ENCODE measurements at regions not wholly inside any gene's neighbourhood (a gene's known extent, or its start where the extent isn't known, plus 50 kb on each side); places are given as distances from the start of the nearest gene placed in this dataset.
A peak's percentile ranks its signal among the peaks of the same experiment; 100 is the strongest.

GRCh38 chr1:181173761-181174447 lies 85.4 kb downstream of the IER5 start:
- Histone ChIP-seq H3K27ac (ENCODE audit: low read depth, low read length) (no peak overlapping the region), H3K4me3 (ENCODE audit: low read depth, low read length) (no peak overlapping the region), H3K36me3 (ENCODE audit: control insufficient read depth, insufficient read depth, low read length) (no peaks in the 10 kb centered on the region), H3K9ac (ENCODE audit: low read depth, low read length) (no peak overlapping the region), H3K9me3 (ENCODE audit: control insufficient read depth, insufficient read depth, low read length) (no peaks in the 10 kb centered on the region), H3K27me3 (ENCODE audit: control insufficient read depth, insufficient read depth, low read length) (no peaks in the 10 kb centered on the region), H3K4me1 (ENCODE audit: control insufficient read depth, insufficient read depth, low read length) (no peaks in the 10 kb centered on the region)

GRCh38 chr1:181174861-181175260 lies 86.4 kb downstream of the IER5 start:
- H3K27me3 ChIP-seq (ENCODE audit: control insufficient read depth, insufficient read depth, low read length) = no peaks in the 10 kb centered on the region
- H3K36me3 ChIP-seq (ENCODE audit: control insufficient read depth, insufficient read depth, low read length) = no peaks in the 10 kb centered on the region
- no peak overlapping the region for H3K9ac ChIP-seq (ENCODE audit: low read depth, low read length)
- no peaks in the 10 kb centered on the region for H3K9me3 ChIP-seq (ENCODE audit: control insufficient read depth, insufficient read depth, low read length)
- no peak overlapping the region for H3K4me3 ChIP-seq (ENCODE audit: low read depth, low read length)
- peaks cover 6% of the 10 kb centered on the region for H3K4me1 ChIP-seq (ENCODE audit: control insufficient read depth, insufficient read depth, low read length)
- H3K27ac ChIP-seq (ENCODE audit: low read depth, low read length) = no peak overlapping the region

- H3K4me1 ChIP-seq (ENCODE audit: control insufficient read depth, insufficient read depth, low read length) = peaks cover 12% of the 10 kb centered on the region
- H3K27ac ChIP-seq (ENCODE audit: low read depth, low read length) = no peak overlapping the region
- no peaks in the 10 kb centered on the region for H3K9me3 ChIP-seq (ENCODE audit: control insufficient read depth, insufficient read depth, low read length)
- no peak overlapping the region for H3K4me3 ChIP-seq (ENCODE audit: low read depth, low read length)
- H3K9ac ChIP-seq (ENCODE audit: low read depth, low read length) = no peak overlapping the region
- H3K27me3 ChIP-seq (ENCODE audit: control insufficient read depth, insufficient read depth, low read length) = no peaks in the 10 kb centered on the region
- no peaks in the 10 kb centered on the region for H3K36me3 ChIP-seq (ENCODE audit: control insufficient read depth, insufficient read depth, low read length)
Measured at GRCh38 chr1:181175356-181175910, 86.9 kb downstream of the IER5 start.

- Histone ChIP-seq H3K4me3 (ENCODE audit: low read depth, low read length) (no peak overlapping the region), H3K27ac (ENCODE audit: low read depth, low read length) (no peak overlapping the region), H3K36me3 (ENCODE audit: control insufficient read depth, insufficient read depth, low read length) (no peaks in the 10 kb centered on the region), H3K9ac (ENCODE audit: low read depth, low read length) (no peak overlapping the region), H3K4me1 (ENCODE audit: control insufficient read depth, insufficient read depth, low read length) (peaks cover 17% of the 10 kb centered on the region), H3K9me3 (ENCODE audit: control insufficient read depth, insufficient read depth, low read length) (no peaks in the 10 kb centered on the region), H3K27me3 (ENCODE audit: control insufficient read depth, insufficient read depth, low read length) (no peaks in the 10 kb centered on the region)
Measured at GRCh38 chr1:181175955-181176354, 87.5 kb downstream of the IER5 start.

GRCh38 chr1:181178241-181178879 lies 89.9 kb downstream of the IER5 start:
- no peaks in the 10 kb centered on the region; the same call in 1 of the 2 replicates for H3K27me3 ChIP-seq (ENCODE audit: control insufficient read depth, insufficient read depth, low read length)
- no peaks in the 10 kb centered on the region for H3K9me3 ChIP-seq (ENCODE audit: control insufficient read depth, insufficient read depth, low read length)
- no peak overlapping the region for H3K9ac ChIP-seq (ENCODE audit: low read depth, low read length)
- peaks cover 30% of the 10 kb centered on the region for H3K4me1 ChIP-seq (ENCODE audit: control insufficient read depth, insufficient read depth, low read length)
- no peak overlapping the region for H3K27ac ChIP-seq (ENCODE audit: low read depth, low read length)
- H3K4me3 ChIP-seq (ENCODE audit: low read depth, low read length) = no peak overlapping the region
- H3K36me3 ChIP-seq (ENCODE audit: control insufficient read depth, insufficient read depth, low read length) = no peaks in the 10 kb centered on the region

GRCh38 chr1:181179279-181179986 lies 90.9 kb downstream of the IER5 start:
- H3K9ac ChIP-seq (ENCODE audit: low read depth, low read length) = peak overlapping the region; percentile 32; the same call in 1 of the 2 replicates

GRCh38 chr1:181179987-181180365 lies 91.5 kb downstream of the IER5 start:
- H3K4me3 ChIP-seq (ENCODE audit: low read depth, low read length) = peak overlapping the region; percentile 22
- no peaks in the 10 kb centered on the region for H3K36me3 ChIP-seq (ENCODE audit: control insufficient read depth, insufficient read depth, low read length)
- H3K9me3 ChIP-seq (ENCODE audit: control insufficient read depth, insufficient read depth, low read length) = no peaks in the 10 kb centered on the region
- peaks cover 30% of the 10 kb centered on the region for H3K4me1 ChIP-seq (ENCODE audit: control insufficient read depth, insufficient read depth, low read length)
- H3K27ac ChIP-seq (ENCODE audit: low read depth, low read length) = peak overlapping the region; percentile 80
- no peaks in the 10 kb centered on the region; the same call in 1 of the 2 replicates for H3K27me3 ChIP-seq (ENCODE audit: control insufficient read depth, insufficient read depth, low read length)
- peak overlapping the region; percentile 32; the same call in 1 of the 2 replicates for H3K9ac ChIP-seq (ENCODE audit: low read depth, low read length)

More at GRCh38 chr1:181179279-181179986, 90.9 kb downstream of the IER5 start:
- Histone ChIP-seq H3K27me3 (ENCODE audit: control insufficient read depth, insufficient read depth, low read length) (no peaks in the 10 kb centered on the region; the same call in 1 of the 2 replicates), H3K9me3 (ENCODE audit: control insufficient read depth, insufficient read depth, low read length) (no peaks in the 10 kb centered on the region), H3K27ac (ENCODE audit: low read depth, low read length) (peak overlapping the region; percentile 80), H3K36me3 (ENCODE audit: control insufficient read depth, insufficient read depth, low read length) (no peaks in the 10 kb centered on the region), H3K4me3 (ENCODE audit: low read depth, low read length) (0 out of 2 replicates have a peak overlapping the region, but pooled peaks have one; percentile 22), H3K4me1 (ENCODE audit: control insufficient read depth, insufficient read depth, low read length) (peaks cover 30% of the 10 kb centered on the region)

- Histone ChIP-seq H3K27me3 (ENCODE audit: control insufficient read depth, insufficient read depth, low read length) (no peaks in the 10 kb centered on the region; the same call in 1 of the 2 replicates), H3K4me3 (ENCODE audit: low read depth, low read length) (peak overlapping the region; percentile 22), H3K9ac (ENCODE audit: low read depth, low read length) (peak overlapping the region; percentile 32; the same call in 1 of the 2 replicates), H3K27ac (ENCODE audit: low read depth, low read length) (peak overlapping the region; percentile 80), H3K36me3 (ENCODE audit: control insufficient read depth, insufficient read depth, low read length) (no peaks in the 10 kb centered on the region), H3K9me3 (ENCODE audit: control insufficient read depth, insufficient read depth, low read length) (no peaks in the 10 kb centered on the region), H3K4me1 (ENCODE audit: control insufficient read depth, insufficient read depth, low read length) (peaks cover 30% of the 10 kb centered on the region)
Measured at GRCh38 chr1:181180407-181181031, 92.0 kb downstream of the IER5 start.

- no peak overlapping the region for H3K4me3 ChIP-seq (ENCODE audit: low read depth, low read length)
- peak overlapping the region; percentile 26 for H3K27ac ChIP-seq (ENCODE audit: low read depth, low read length)
Measured at GRCh38 chr1:181181792-181182585, 93.5 kb downstream of the IER5 start.

GRCh38 chr1:181184621-181185020 lies 96.1 kb downstream of the IER5 start:
- peaks cover 26% of the 10 kb centered on the region for H3K4me1 ChIP-seq (ENCODE audit: control insufficient read depth, insufficient read depth, low read length)
- no peaks in the 10 kb centered on the region; the same call in 1 of the 2 replicates for H3K27me3 ChIP-seq (ENCODE audit: control insufficient read depth, insufficient read depth, low read length)
- H3K36me3 ChIP-seq (ENCODE audit: control insufficient read depth, insufficient read depth, low read length) = no peaks in the 10 kb centered on the region
- no peak overlapping the region for H3K9ac ChIP-seq (ENCODE audit: low read depth, low read length)
- no peak overlapping the region for H3K27ac ChIP-seq (ENCODE audit: low read depth, low read length)
- H3K4me3 ChIP-seq (ENCODE audit: low read depth, low read length) = no peak overlapping the region
- H3K9me3 ChIP-seq (ENCODE audit: control insufficient read depth, insufficient read depth, low read length) = no peaks in the 10 kb centered on the region

More at GRCh38 chr1:181181792-181182585, 93.5 kb downstream of the IER5 start:
- Histone ChIP-seq H3K27me3 (ENCODE audit: control insufficient read depth, insufficient read depth, low read length) (no peaks in the 10 kb centered on the region; the same call in 1 of the 2 replicates), H3K9ac (ENCODE audit: low read depth, low read length) (no peak overlapping the region), H3K4me1 (ENCODE audit: control insufficient read depth, insufficient read depth, low read length) (peaks cover 30% of the 10 kb centered on the region), H3K9me3 (ENCODE audit: control insufficient read depth, insufficient read depth, low read length) (no peaks in the 10 kb centered on the region), H3K36me3 (ENCODE audit: control insufficient read depth, insufficient read depth, low read length) (no peaks in the 10 kb centered on the region)

Measured in HUES48 (cell line).